ENCODE measurements at regions not wholly inside any gene's neighbourhood (a gene's known extent, or its start where the extent isn't known, plus 50 kb on each side); places are given as distances from the start of the nearest gene placed in this dataset.
"Not testable (repeated sequence)": the region's sequence is repeated elsewhere in the genome, so short reads cannot be mapped to it uniquely, and the experiment has no call there.

DNA sequence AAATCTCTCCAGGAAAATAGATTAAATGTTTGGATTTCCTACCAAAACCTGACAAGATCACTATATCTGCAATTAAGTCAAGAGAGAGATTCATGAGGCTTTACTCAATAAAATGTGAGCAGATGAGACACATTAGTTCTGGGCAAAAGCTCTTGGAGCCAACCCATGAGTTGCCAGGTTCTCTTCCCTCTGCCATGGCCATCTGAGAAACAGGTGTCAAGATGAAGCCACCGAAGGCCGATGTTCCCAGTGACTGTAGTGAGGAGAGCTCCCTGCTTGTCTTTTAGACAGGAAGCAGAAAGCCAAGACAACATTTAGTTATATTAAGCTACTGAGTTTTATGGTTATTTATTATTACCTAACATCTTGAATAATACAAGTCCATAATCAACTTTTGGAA lies 1068.7 kb downstream of the STPG2 start:
- no peaks in the 10 kb centered on the region for H3K27me3 Mint-ChIP-seq (ENCODE audit: unreplicated experiment)
- H3K4me1 Mint-ChIP-seq (ENCODE audit: low read depth, unreplicated experiment) = no peaks in the 10 kb centered on the region
- DNase-seq = no peak
- CTCF ChIA-PET = no interaction called here
- no peaks in the 10 kb centered on the region for H3K36me3 Mint-ChIP-seq (ENCODE audit: insufficient read depth, unreplicated experiment)
- H3K9me3 Mint-ChIP-seq (ENCODE audit: low read depth, unreplicated experiment) = no peaks in the 10 kb centered on the region
- intact Hi-C loops (cut with micrococcal nuclease; ENCODE audit: unreplicated experiment) = no loop called here
- TF ChIP-seq, protein P1, sequence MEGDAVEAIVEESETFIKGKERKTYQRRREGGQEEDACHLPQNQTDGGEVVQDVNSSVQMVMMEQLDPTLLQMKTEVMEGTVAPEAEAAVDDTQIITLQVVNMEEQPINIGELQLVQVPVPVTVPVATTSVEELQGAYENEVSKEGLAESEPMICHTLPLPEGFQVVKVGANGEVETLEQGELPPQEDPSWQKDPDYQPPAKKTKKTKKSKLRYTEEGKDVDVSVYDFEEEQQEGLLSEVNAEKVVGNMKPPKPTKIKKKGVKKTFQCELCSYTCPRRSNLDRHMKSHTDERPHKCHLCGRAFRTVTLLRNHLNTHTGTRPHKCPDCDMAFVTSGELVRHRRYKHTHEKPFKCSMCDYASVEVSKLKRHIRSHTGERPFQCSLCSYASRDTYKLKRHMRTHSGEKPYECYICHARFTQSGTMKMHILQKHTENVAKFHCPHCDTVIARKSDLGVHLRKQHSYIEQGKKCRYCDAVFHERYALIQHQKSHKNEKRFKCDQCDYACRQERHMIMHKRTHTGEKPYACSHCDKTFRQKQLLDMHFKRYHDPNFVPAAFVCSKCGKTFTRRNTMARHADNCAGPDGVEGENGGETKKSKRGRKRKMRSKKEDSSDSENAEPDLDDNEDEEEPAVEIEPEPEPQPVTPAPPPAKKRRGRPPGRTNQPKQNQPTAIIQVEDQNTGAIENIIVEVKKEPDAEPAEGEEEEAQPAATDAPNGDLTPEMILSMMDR (IDR thresholded peaks at IDR 0.05; ENCODE audit: unreplicated experiment) = no peak
- no TSS peak for BruUV-seq (replicated peaks)
- H3K27ac Mint-ChIP-seq (ENCODE audit: unreplicated experiment) = no peak overlapping the region
- no peak overlapping the region for H3K4me3 Mint-ChIP-seq (ENCODE audit: low read depth, unreplicated experiment)

DNA sequence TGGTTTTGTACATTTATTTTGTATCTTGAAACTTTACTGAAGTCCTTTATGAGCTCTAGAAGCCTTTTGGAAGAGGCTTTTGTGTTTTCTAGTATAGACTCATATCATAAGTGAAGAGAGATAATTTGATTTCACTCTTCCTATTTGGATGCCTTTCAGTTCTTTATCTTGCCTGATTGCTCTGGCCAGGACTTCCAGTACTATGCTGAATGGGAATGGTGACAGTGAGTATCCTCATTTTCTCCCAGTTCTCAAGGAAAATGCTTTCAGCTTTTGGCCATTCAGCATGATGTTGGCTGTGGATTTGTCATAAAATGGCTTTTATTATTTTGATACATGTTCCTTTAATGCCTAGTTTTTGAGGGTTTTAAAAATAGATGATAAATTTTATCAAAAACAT lies 1061.3 kb downstream of the STPG2 start:
- intact Hi-C loops (cut with micrococcal nuclease; ENCODE audit: unreplicated experiment) = no loop called here
- CTCF ChIA-PET = no interaction called here
- Mint-ChIP-seq H3K36me3 (ENCODE audit: insufficient read depth, unreplicated experiment) (no peaks in the 10 kb centered on the region), H3K27me3 (ENCODE audit: unreplicated experiment) (no peaks in the 10 kb centered on the region), H3K4me3 (ENCODE audit: low read depth, unreplicated experiment) (no peak overlapping the region), H3K4me1 (ENCODE audit: low read depth, unreplicated experiment) (no peaks in the 10 kb centered on the region), H3K9me3 (ENCODE audit: low read depth, unreplicated experiment) (no peaks in the 10 kb centered on the region), H3K27ac (ENCODE audit: unreplicated experiment) (no peak overlapping the region)
- TF ChIP-seq, protein P1 (IDR thresholded peaks at IDR 0.05; ENCODE audit: unreplicated experiment) = no peak
- no TSS peak for BruUV-seq (replicated peaks)
- DNase-seq = no peak

DNA sequence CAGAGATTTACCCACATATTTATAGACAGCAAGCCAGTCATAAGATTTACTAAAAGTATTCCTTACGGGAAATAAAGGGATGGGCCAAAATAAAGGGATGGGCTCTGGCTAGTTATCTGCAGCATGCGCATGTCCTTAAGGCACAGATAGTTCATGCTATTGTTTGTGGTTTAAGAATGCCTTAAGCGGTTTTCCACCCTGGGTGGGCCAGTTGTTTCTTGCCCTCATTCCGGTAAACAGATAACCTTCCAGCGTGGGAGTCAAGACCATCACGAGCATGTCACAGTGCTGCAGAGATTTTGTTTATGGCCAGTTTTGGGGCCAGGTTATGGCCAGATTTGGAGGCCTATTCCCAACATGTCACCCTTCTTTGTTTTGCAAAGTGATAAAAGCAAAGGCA lies 1046.2 kb downstream of the STPG2 start:
- not testable (repeated sequence) for H3K4me1 Mint-ChIP-seq (ENCODE audit: low read depth, unreplicated experiment)

DNA sequence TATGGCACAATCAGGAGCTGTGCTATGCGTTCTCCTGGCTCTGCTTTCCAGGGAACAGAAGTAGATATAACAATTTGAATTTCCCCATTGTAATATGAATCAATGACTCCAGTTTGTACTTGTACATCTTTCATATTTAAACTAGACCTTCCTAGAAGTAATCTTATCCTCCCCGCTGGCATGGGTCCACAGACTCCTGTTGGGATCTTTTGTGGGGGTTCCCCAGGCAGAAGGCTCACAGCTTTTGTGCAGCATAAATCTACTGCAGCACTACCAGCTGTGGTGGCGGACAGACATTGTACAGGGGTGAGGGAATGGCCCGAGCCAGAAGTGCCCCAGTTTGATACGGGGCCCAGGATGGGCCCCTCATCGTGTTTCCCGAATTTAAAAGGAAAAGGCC lies 1042.1 kb downstream of the STPG2 start:
- CTCF ChIA-PET; H3K9me3 Mint-ChIP-seq (ENCODE audit: low read depth, unreplicated experiment); H3K36me3 Mint-ChIP-seq (ENCODE audit: insufficient read depth, unreplicated experiment); BruUV-seq (replicated peaks); intact Hi-C loops (cut with micrococcal nuclease; ENCODE audit: unreplicated experiment); DNase-seq; H3K4me3 Mint-ChIP-seq (ENCODE audit: low read depth, unreplicated experiment); H3K4me1 Mint-ChIP-seq (ENCODE audit: low read depth, unreplicated experiment); H3K27ac Mint-ChIP-seq (ENCODE audit: unreplicated experiment); H3K27me3 Mint-ChIP-seq (ENCODE audit: unreplicated experiment): not testable (repeated sequence)

More for the DNA sequence above, 1046.2 kb downstream of the STPG2 start:
- DNase-seq; BruUV-seq (replicated peaks); H3K36me3 Mint-ChIP-seq (ENCODE audit: insufficient read depth, unreplicated experiment); H3K27ac Mint-ChIP-seq (ENCODE audit: unreplicated experiment); CTCF ChIA-PET; H3K9me3 Mint-ChIP-seq (ENCODE audit: low read depth, unreplicated experiment); intact Hi-C loops (cut with micrococcal nuclease; ENCODE audit: unreplicated experiment); H3K4me3 Mint-ChIP-seq (ENCODE audit: low read depth, unreplicated experiment); H3K27me3 Mint-ChIP-seq (ENCODE audit: unreplicated experiment): not testable (repeated sequence)

DNA sequence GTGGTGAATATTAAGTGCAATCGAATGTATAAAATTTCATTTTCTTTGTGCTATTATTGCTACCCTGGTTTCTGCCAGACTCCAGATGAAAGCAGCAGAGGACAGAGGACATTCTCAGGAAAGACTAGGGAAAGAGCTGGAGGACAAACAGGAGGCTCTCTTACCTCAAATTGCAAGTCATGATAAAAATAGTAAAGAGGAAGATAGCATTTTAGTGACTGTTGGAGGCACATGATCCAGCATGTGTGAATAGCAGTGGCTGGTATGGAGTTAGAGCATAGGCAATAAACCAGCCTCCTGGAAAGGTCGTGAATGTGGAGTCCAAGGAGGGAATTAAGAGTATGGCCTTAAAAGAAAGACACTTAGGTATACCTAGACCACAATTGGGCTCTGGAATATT lies 1040.0 kb downstream of the STPG2 start:
- Mint-ChIP-seq H3K27me3 (ENCODE audit: unreplicated experiment) (no peaks in the 10 kb centered on the region), H3K27ac (ENCODE audit: unreplicated experiment) (no peak overlapping the region), H3K4me1 (ENCODE audit: low read depth, unreplicated experiment) (no peaks in the 10 kb centered on the region), H3K4me3 (ENCODE audit: low read depth, unreplicated experiment) (no peak overlapping the region), H3K9me3 (ENCODE audit: low read depth, unreplicated experiment) (peaks cover 2% of the 10 kb centered on the region), H3K36me3 (ENCODE audit: insufficient read depth, unreplicated experiment) (no peaks in the 10 kb centered on the region)
- TF ChIP-seq, protein P1 (IDR thresholded peaks at IDR 0.05; ENCODE audit: unreplicated experiment) = no peak
- BruUV-seq (replicated peaks) = no TSS peak
- no peak for DNase-seq
- intact Hi-C loops (cut with micrococcal nuclease; ENCODE audit: unreplicated experiment) = no loop called here
- CTCF ChIA-PET = no interaction called here
